ENCODE measurements at regions not wholly inside any gene's neighbourhood (a gene's known extent, or its start where the extent isn't known, plus 50 kb on each side); places are given as distances from the start of the nearest gene placed in this dataset.

GRCh38 chr2:128615571-128615970 is 296.9 kb upstream of the HS6ST1 start:
- H3K9me3 ChIP-seq: no peaks in the 10 kb centered on the region
- H4K20me1 ChIP-seq (ENCODE audit: insufficient read depth): no peaks in the 10 kb centered on the region
- POLR2A ChIA-PET: no interaction called here
- no peak overlapping the region for H3K4me2 ChIP-seq
- no peaks in the 10 kb centered on the region for H3K79me2 ChIP-seq (ENCODE audit: insufficient read depth)
- TF ChIP-seq NFIC (IDR thresholded peaks at IDR 0.05; ENCODE audit: borderline replicate concordance) (no peak), CTCF (IDR thresholded peaks at IDR 0.05) (no peak), MAX (IDR thresholded peaks at IDR 0.05; ENCODE audit: low read depth) (no peak), REST (IDR thresholded peaks at IDR 0.05; ENCODE audit: low read depth, low read length) (no peak), GABPA (IDR thresholded peaks at IDR 0.05; ENCODE audit: low read depth) (no peak), TCF12 (IDR thresholded peaks at IDR 0.05) (no peak), FOXM1 (IDR thresholded peaks at IDR 0.05; ENCODE audit: low read depth) (no peak), JUND (IDR thresholded peaks at IDR 0.05) (no peak), EP300 (IDR thresholded peaks at IDR 0.05; ENCODE audit: borderline replicate concordance in 1 of 2, low read depth in 1 of 2, low read length in 1 of 2) (no peak), POLR2AphosphoS5 (IDR thresholded peaks at IDR 0.05; ENCODE audit: low read depth, low read length) (no peak), EZH2phosphoT487 (IDR thresholded peaks at IDR 0.05; ENCODE audit: borderline replicate concordance, low read depth) (no peak), MEF2A (IDR thresholded peaks at IDR 0.05; ENCODE audit: borderline replicate concordance, low read depth) (no peak), TAF1 (IDR thresholded peaks at IDR 0.05; ENCODE audit: borderline replicate concordance, low read depth, low read length) (no peak), CHD2 (IDR thresholded peaks at IDR 0.05; ENCODE audit: low read length, partially characterized antibody) (no peak), GATA2 (CRISPR knock-in tag; IDR thresholded peaks at IDR 0.05) (no peak), SIN3A (IDR thresholded peaks at IDR 0.05; ENCODE audit: borderline replicate concordance, low read depth, low read length) (no peak), USF2 (IDR thresholded peaks at IDR 0.05; ENCODE audit: borderline replicate concordance, low read depth, low read length) (no peak), USF1 (IDR thresholded peaks at IDR 0.05; ENCODE audit: borderline replicate concordance, low read depth) (no peak)
- H3K4me3 ChIP-seq (ENCODE audit: low read depth in 2 of 2, low read length in 1 of 2): no peak overlapping the region
- no peaks in the 10 kb centered on the region for H3K27me3 ChIP-seq (ENCODE audit: insufficient read depth)
- no peak for DNase-seq
- H2AFZ ChIP-seq (ENCODE audit: low read depth): no peak overlapping the region
- WGBS (ENCODE audit: low lambda C conversion rate): 58% methylated on average over 9 of the region's 9 CpGs
- H3K9ac ChIP-seq: no peak overlapping the region
- H3K36me3 ChIP-seq (replicated peaks in 1 of 2; ENCODE audit: control insufficient read depth in 1 of 2, insufficient read depth in 2 of 2, low read length in 1 of 2): no peaks in the 10 kb centered on the region
- CTCF ChIA-PET: no interaction called here
- H3K9me2 ChIP-seq: no peaks in the 10 kb centered on the region
- no peaks in the 10 kb centered on the region for H3F3A ChIP-seq (replicated peaks; ENCODE audit: insufficient read depth)
- no peaks in the 10 kb centered on the region for H3K4me1 ChIP-seq (ENCODE audit: control insufficient read depth in 1 of 2, insufficient read depth in 2 of 2, low read depth in 1 of 2, low read length in 1 of 2)
- no peak overlapping the region for H3K27ac ChIP-seq (ENCODE audit: low read depth in 2 of 2, low read length in 1 of 2)

Measured in SK-N-SH (cell line).